Prostate gland (tissue), 2 donors: ENCODE measurements at regions not wholly inside any gene's neighbourhood (a gene's known extent, or its start where the extent isn't known, plus 50 kb on each side); places are given as distances from the start of the nearest gene placed in this dataset.
A peak's percentile ranks its signal among the peaks of the same experiment; 100 is the strongest.

ENCODE experiments used
- DNase-seq: peaks from one replicate; pipeline ENCODE4 v3.0.0-alpha.2; 2019; ENCODE audit warnings: low spot score
- H3K27ac ChIP-seq, 2 donors: fragments of 200-600 bp; sonication (generic); 2 replicates each; pipeline ENCODE4 v1.5.1; 2017 to 2019
- H3K27me3 ChIP-seq: fragments of 200-600 bp; sonication (generic); replicated peaks from 2 replicates; pipeline ENCODE4 v1.5.1; 2019; ENCODE audit not compliant: insufficient read depth
- H3K36me3 ChIP-seq, 2 donors: fragments of 200-600 bp; sonication (generic); 1 replicate in 1 of 2; 2 replicates in 1 of 2; pipeline versions ENCODE4 v1.5.1 to v1.8.1; 2017 to 2019
- H3K4me1 ChIP-seq: fragments of 200-600 bp; sonication (generic); replicated peaks from 2 replicates; pipeline ENCODE4 v1.5.1; 2019
- H3K4me3 ChIP-seq, 2 donors: fragments of 200-600 bp; sonication (generic); 2 replicates each; pipeline ENCODE4 v1.5.1; 2017 to 2019
- H3K9me3 ChIP-seq: fragments of 200-600 bp; sonication (generic); 2 replicates; pipeline ENCODE4 v1.5.1; 2017
- CTCF ChIP-seq, 4 experiments: fragments of 200-600 bp in 2 of 4; fragments of 450-650 bp in 2 of 4; sonication (generic) in 2 of 4; IDR thresholded peaks; 1 replicate in 3 of 4; 2 replicates in 1 of 4; pipeline ENCODE4 v1.5.1; 2016 to 2019; ENCODE audit warnings: antibody characterized with exemption in 4 of 4, mild to moderate bottlenecking in 2 of 4, moderate library complexity in 2 of 4
- POLR2A ChIP-seq: fragments of 450-650 bp; IDR thresholded peaks from one replicate; pipeline ENCODE4 v1.6.1; 2016; ENCODE audit warnings: antibody characterized with exemption, mild to moderate bottlenecking
- POLR2AphosphoS5 ChIP-seq: sonication (generic); formaldehyde crosslinking; IDR thresholded peaks from one replicate; pipeline ENCODE4 v1.6.1; 2017; ENCODE audit warnings: antibody characterized with exemption
- WGBS: methylation state at CpG from one replicate; pipeline ENCODE4 v1.1.5; 2018; 5-methylcytosine and 5-hydroxymethylcytosine counted together
- intact Hi-C: fragments of 100-400 bp; cut with DNase I; formaldehyde crosslinking; loops from one replicate; pipeline ENCODE4 v1.14.2; 2022

GRCh38 chr10:3000048-3000447 is 67.3 kb upstream of the PFKP start:
- Histone ChIP-seq H3K27ac (peak overlapping the region in 1 of 2 donors; percentile 58), H3K9me3 (no peaks in the 10 kb centered on the region), H3K4me1 (peaks cover 3% of the 10 kb centered on the region), H3K4me3 (no peak overlapping the region), H3K36me3 (no peaks in the 10 kb centered on the region), H3K27me3 (no peaks in the 10 kb centered on the region)
- intact Hi-C loops, result no loop called here
- TF ChIP-seq CTCF (IDR thresholded peaks at IDR 0.05) (no peak), POLR2AphosphoS5 (peak; percentile 47), POLR2A (no peak)
- WGBS, result 31% methylated on average over 2 of the region's 2 CpGs
- no peak for DNase-seq

- Histone ChIP-seq H3K36me3 (no peaks in the 10 kb centered on the region), H3K4me1 (peaks cover 6% of the 10 kb centered on the region), H3K27me3 (no peaks in the 10 kb centered on the region), H3K9me3 (no peaks in the 10 kb centered on the region), H3K27ac (peak overlapping the region in 1 of 2 donors; percentile 70), H3K4me3 (no peak overlapping the region)
- DNase-seq, result no peak
- no peak for TF ChIP-seq POLR2AphosphoS5
- no peak for TF ChIP-seq POLR2A
- TF ChIP-seq CTCF (IDR thresholded peaks at IDR 0.05), result no peak
- intact Hi-C loops, result no loop called here
- 63% methylated on average over 7 of the region's 7 CpGs for WGBS
Observed at GRCh38 chr10:2994221-2994961, 73.0 kb upstream of the PFKP start.

- no peaks in the 10 kb centered on the region for H3K9me3 ChIP-seq
- TF ChIP-seq POLR2AphosphoS5, result no peak
- no peak for TF ChIP-seq CTCF (IDR thresholded peaks at IDR 0.05)
- no peak for TF ChIP-seq POLR2A
- intact Hi-C loops, result no loop called here
- WGBS, result 94% methylated on average over 17 of the region's 17 CpGs
- no peaks in the 10 kb centered on the region for H3K36me3 ChIP-seq
- H3K4me3 ChIP-seq, result no peak overlapping the region
- no peak overlapping the region for H3K27ac ChIP-seq
- no peak for DNase-seq
- H3K27me3 ChIP-seq, result no peaks in the 10 kb centered on the region
- peaks cover 6% of the 10 kb centered on the region for H3K4me1 ChIP-seq
Observed at GRCh38 chr10:2993636-2994035, 73.7 kb upstream of the PFKP start.

GRCh38 chr10:2992401-2993198 is 74.7 kb upstream of the PFKP start:
- Histone ChIP-seq H3K36me3 (no peaks in the 10 kb centered on the region), H3K4me1 (peaks cover 6% of the 10 kb centered on the region), H3K27me3 (no peaks in the 10 kb centered on the region), H3K9me3 (no peaks in the 10 kb centered on the region), H3K27ac (no peak overlapping the region), H3K4me3 (no peak overlapping the region)
- no peak for TF ChIP-seq CTCF (IDR thresholded peaks at IDR 0.05)
- TF ChIP-seq POLR2A, result no peak
- WGBS, result 76% methylated on average over 10 of the region's 10 CpGs
- DNase-seq, result no peak
- intact Hi-C loops, result no loop called here

GRCh38 chr10:2990764-2991163 is 76.6 kb upstream of the PFKP start:
- no peaks in the 10 kb centered on the region for H3K27me3 ChIP-seq
- peaks cover 15% of the 10 kb centered on the region for H3K4me1 ChIP-seq
- 68% methylated on average over 3 of the region's 3 CpGs for WGBS
- no peak for TF ChIP-seq POLR2A
- no peak for TF ChIP-seq POLR2AphosphoS5
- TF ChIP-seq CTCF (IDR thresholded peaks at IDR 0.05), result no peak
- no peaks in the 10 kb centered on the region for H3K9me3 ChIP-seq
- no peaks in the 10 kb centered on the region for H3K36me3 ChIP-seq
- H3K4me3 ChIP-seq, result no peak overlapping the region
- no peak for DNase-seq
- intact Hi-C loops, result no loop called here
- no peak overlapping the region for H3K27ac ChIP-seq
